Colonic mucosa (tissue), 4 donors: ENCODE measurements at regions not wholly inside any gene's neighbourhood (a gene's known extent, or its start where the extent isn't known, plus 50 kb on each side); places are given as distances from the start of the nearest gene placed in this dataset.
"Not testable (repeated sequence)": the region's sequence is repeated elsewhere in the genome, so short reads cannot be mapped to it uniquely, and the experiment has no call there.

Source experiments
- DNase-seq: peaks from one replicate; pipeline ENCODE4 v3.0.0-alpha.2; 2020
- H3K27ac ChIP-seq: fragments of 200-600 bp; one replicate; pipeline ENCODE4 v1.8.0; 2021
- H3K27me3 ChIP-seq: fragments of 200-600 bp; one replicate; pipeline ENCODE4 v1.8.0; 2021
- H3K36me3 ChIP-seq: fragments of 200-600 bp; one replicate; pipeline ENCODE4 v1.8.0; 2021
- H3K4me1 ChIP-seq: fragments of 200-600 bp; one replicate; pipeline ENCODE4 v1.8.0; 2021; ENCODE audit warnings: mild to moderate bottlenecking
- H3K4me3 ChIP-seq: fragments of 200-600 bp; one replicate; pipeline ENCODE4 v1.8.0; 2021
- H3K9ac ChIP-seq, 2 donors: one replicate each; pipeline ENCODE4 v1.7.0; 2013; ENCODE audit warnings: control low read depth in 2 of 2, low read depth in 2 of 2, low read length in 2 of 2
- H3K9me3 ChIP-seq: fragments of 200-600 bp; one replicate; pipeline ENCODE4 v1.8.0; 2021
- CTCF ChIP-seq: fragments of 200-600 bp; IDR thresholded peaks from one replicate; pipeline ENCODE4 v1.8.0; 2022; ENCODE audit warnings: antibody characterized with exemption, mild to moderate bottlenecking
- intact Hi-C: fragments of 100-400 bp; cut with DNase I; formaldehyde crosslinking; loops from one replicate; pipeline ENCODE4 v1.14.1; 2022
- donor health status: healthy.
- donor health status: DM: no; HTN: no; CAD: no.
- donor health status: DM: no; HTN: no; CAD: no.

GRCh38 chr16:65576139-65576538 is 454.3 kb upstream of the CDH11 start:
- H3K9ac ChIP-seq: no peak overlapping the region
- no peak for TF ChIP-seq CTCF
- no peak overlapping the region for H3K27ac ChIP-seq
- H3K27me3 ChIP-seq: no peaks in the 10 kb centered on the region
- H3K4me1 ChIP-seq: no peaks in the 10 kb centered on the region
- DNase-seq: no peak
- no peaks in the 10 kb centered on the region for H3K9me3 ChIP-seq
- intact Hi-C loops: no loop called here
- H3K4me3 ChIP-seq: no peak overlapping the region
- no peaks in the 10 kb centered on the region for H3K36me3 ChIP-seq

GRCh38 chr16:65574326-65574966 is 452.6 kb upstream of the CDH11 start:
- Histone ChIP-seq H3K36me3 (no peaks in the 10 kb centered on the region), H3K27ac (no peak overlapping the region), H3K27me3 (no peaks in the 10 kb centered on the region), H3K9me3 (no peaks in the 10 kb centered on the region), H3K4me3 (no peak overlapping the region), H3K9ac (no peak overlapping the region), H3K4me1 (no peaks in the 10 kb centered on the region)
- no peak for TF ChIP-seq CTCF
- no peak for DNase-seq
- intact Hi-C loops: no loop called here

- Histone ChIP-seq H3K9me3 (no peaks in the 10 kb centered on the region), H3K4me3 (no peak overlapping the region), H3K36me3 (no peaks in the 10 kb centered on the region), H3K4me1 (no peaks in the 10 kb centered on the region), H3K27me3 (no peaks in the 10 kb centered on the region), H3K9ac (no peak overlapping the region), H3K27ac (no peak overlapping the region)
- no peak for DNase-seq
- intact Hi-C loops: no loop called here
- no peak for TF ChIP-seq CTCF
These were observed 450.3 kb upstream of the CDH11 start for GRCh38 chr16:65572156-65572555.

GRCh38 chr16:65570261-65570660 is 448.4 kb upstream of the CDH11 start:
- Histone ChIP-seq H3K27me3 (no peaks in the 10 kb centered on the region), H3K9me3 (no peaks in the 10 kb centered on the region), H3K36me3 (no peaks in the 10 kb centered on the region), H3K4me3 (no peak overlapping the region), H3K9ac (no peak overlapping the region), H3K27ac (no peak overlapping the region), H3K4me1 (no peaks in the 10 kb centered on the region)
- DNase-seq: no peak
- no peak for TF ChIP-seq CTCF
- intact Hi-C loops: no loop called here

GRCh38 chr16:65559846-65560245 is 438.0 kb upstream of the CDH11 start:
- H3K4me1 ChIP-seq: no peaks in the 10 kb centered on the region
- no peak for DNase-seq
- no peak overlapping the region for H3K27ac ChIP-seq
- H3K27me3 ChIP-seq: no peaks in the 10 kb centered on the region
- no peak overlapping the region for H3K9ac ChIP-seq
- H3K9me3 ChIP-seq: no peaks in the 10 kb centered on the region
- no peak for TF ChIP-seq CTCF
- intact Hi-C loops: no loop called here
- no peak overlapping the region for H3K4me3 ChIP-seq
- no peaks in the 10 kb centered on the region for H3K36me3 ChIP-seq

GRCh38 chr16:65549689-65550088 is 427.8 kb upstream of the CDH11 start:
- H3K9me3 ChIP-seq, H3K4me1 ChIP-seq, H3K9ac ChIP-seq, H3K4me3 ChIP-seq, H3K27me3 ChIP-seq, H3K36me3 ChIP-seq, intact Hi-C loops, DNase-seq, H3K27ac ChIP-seq: not testable (repeated sequence)
